MM.1S (cell line): ENCODE measurements at regions not wholly inside any gene's neighbourhood (a gene's known extent, or its start where the extent isn't known, plus 50 kb on each side); places are given as distances from the start of the nearest gene placed in this dataset.

Experiments
- DNase-seq: peaks from one replicate; pipeline ENCODE4 v3.0.0-alpha.2; 2015
- H2AFZ ChIP-seq: fragments of 300-600 bp; sonication (generic); 2 replicates; pipeline ENCODE4 v1.6.0; 2016; ENCODE audit warnings: antibody characterized with exemption, low read length
- H3F3A ChIP-seq: fragments of 300-600 bp; sonication (generic); 2 replicates; pipeline ENCODE4 v1.6.1; 2016; ENCODE audit warnings: mild to moderate bottlenecking, antibody characterized with exemption, low read length, moderate library complexity, mixed read lengths; ENCODE audit not compliant: insufficient read depth
- H3K27ac ChIP-seq: fragments of 300-600 bp; sonication (generic); 2 replicates; pipeline ENCODE4 v1.5.1; 2016; ENCODE audit warnings: mild to moderate bottlenecking, low read length
- H3K27me3 ChIP-seq: fragments of 300-600 bp; sonication (generic); replicated peaks from 2 replicates; pipeline ENCODE4 v1.6.0; 2016; ENCODE audit warnings: low read length; ENCODE audit not compliant: insufficient read depth
- H3K36me3 ChIP-seq: fragments of 300-600 bp; sonication (generic); replicated peaks from 2 replicates; pipeline ENCODE4 v1.6.1; 2016; ENCODE audit warnings: mild to moderate bottlenecking, low read length, mixed read lengths; ENCODE audit not compliant: insufficient read depth
- H3K4me1 ChIP-seq: fragments of 300-600 bp; sonication (generic); 2 replicates; pipeline ENCODE4 v1.6.1; 2016; ENCODE audit warnings: low read length, mixed read lengths
- H3K4me2 ChIP-seq: fragments of 300-600 bp; sonication (generic); 2 replicates; pipeline ENCODE4 v1.6.0; 2016; ENCODE audit warnings: low read depth, low read length
- H3K4me3 ChIP-seq: fragments of 300-600 bp; sonication (generic); 2 replicates; pipeline ENCODE4 v1.5.1; 2016; ENCODE audit warnings: low read length, mixed read lengths
- H3K79me2 ChIP-seq: fragments of 300-600 bp; sonication (generic); 2 replicates; pipeline ENCODE4 v1.6.1; 2016; ENCODE audit warnings: mixed run types, low read length, mixed read lengths
- H3K9ac ChIP-seq: fragments of 300-600 bp; sonication (generic); 2 replicates; pipeline ENCODE4 v1.6.1; 2016; ENCODE audit warnings: low read length, mixed read lengths
- H3K9me2 ChIP-seq: fragments of 300-600 bp; sonication (generic); replicated peaks from 2 replicates; pipeline ENCODE4 v1.6.1; 2016; ENCODE audit warnings: mild to moderate bottlenecking, low read length, mixed read lengths; ENCODE audit not compliant: insufficient read depth
- H3K9me3 ChIP-seq: fragments of 300-600 bp; sonication (generic); replicated peaks from 2 replicates; pipeline ENCODE4 v1.6.1; 2016; ENCODE audit warnings: mild to moderate bottlenecking, low read length, mixed read lengths; ENCODE audit not compliant: insufficient read depth
- H4K20me1 ChIP-seq: fragments of 300-600 bp; sonication (generic); 2 replicates; pipeline ENCODE4 v1.6.1; 2016; ENCODE audit warnings: mild to moderate bottlenecking, low read length, moderate library complexity, mixed read lengths; ENCODE audit not compliant: insufficient read depth
- EZH2 ChIP-seq: fragments of 300-600 bp; sonication (generic); optimal IDR thresholded peaks from 2 replicates; pipeline ENCODE3; 2017; ENCODE audit warnings: low read depth, mild to moderate bottlenecking, antibody characterized with exemption, low read length, mixed read lengths
- EZH2phosphoT487 ChIP-seq: fragments of 300-600 bp; sonication (generic); IDR thresholded peaks from 2 replicates; pipeline ENCODE4 v1.6.1; 2018; ENCODE audit warnings: antibody characterized with exemption, low read length
- TF ChIP-seq, protein P1 (sequence below): fragments of 300-600 bp; sonication (generic); IDR thresholded peaks from 2 replicates; pipeline ENCODE4 v1.5.1; 2016; ENCODE audit warnings: antibody characterized with exemption, low read length, mixed read lengths

DNA sequence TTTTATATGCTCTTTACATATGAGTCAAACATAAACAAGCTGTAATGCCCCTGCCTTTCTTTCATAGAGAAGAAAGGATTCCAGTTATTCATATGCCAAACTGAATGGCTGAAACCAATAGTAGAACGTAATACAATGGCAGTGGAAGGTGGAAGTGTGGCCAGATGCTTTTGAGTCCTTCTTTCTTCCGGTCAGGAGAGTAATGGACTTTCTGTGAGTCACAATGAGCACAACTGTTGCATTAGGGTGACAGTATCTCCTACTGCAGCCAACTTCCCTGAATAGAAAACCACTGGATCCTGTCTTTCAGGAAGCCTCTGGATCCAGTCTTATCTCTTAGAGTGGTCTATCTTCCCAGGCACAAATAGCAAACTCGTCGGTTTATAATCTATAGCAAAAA is 855.2 kb downstream of the MAT2B start:
- Histone ChIP-seq H3K9me3 (no peaks in the 10 kb centered on the region), H3K36me3 (no peaks in the 10 kb centered on the region), H3K4me3 (no peak overlapping the region), H3K9me2 (no peaks in the 10 kb centered on the region), H4K20me1 (no peaks in the 10 kb centered on the region), H2AFZ (no peak overlapping the region), H3K4me1 (peaks cover 23% of the 10 kb centered on the region), H3K9ac (no peak overlapping the region), H3K4me2 (no peak overlapping the region), H3K27me3 (no peaks in the 10 kb centered on the region), H3K27ac (no peak overlapping the region), H3K79me2 (no peaks in the 10 kb centered on the region), H3F3A (peaks cover 10% of the 10 kb centered on the region; the same call in 1 of the 2 replicates)
- DNase-seq: no peak
- TF ChIP-seq, protein P1, sequence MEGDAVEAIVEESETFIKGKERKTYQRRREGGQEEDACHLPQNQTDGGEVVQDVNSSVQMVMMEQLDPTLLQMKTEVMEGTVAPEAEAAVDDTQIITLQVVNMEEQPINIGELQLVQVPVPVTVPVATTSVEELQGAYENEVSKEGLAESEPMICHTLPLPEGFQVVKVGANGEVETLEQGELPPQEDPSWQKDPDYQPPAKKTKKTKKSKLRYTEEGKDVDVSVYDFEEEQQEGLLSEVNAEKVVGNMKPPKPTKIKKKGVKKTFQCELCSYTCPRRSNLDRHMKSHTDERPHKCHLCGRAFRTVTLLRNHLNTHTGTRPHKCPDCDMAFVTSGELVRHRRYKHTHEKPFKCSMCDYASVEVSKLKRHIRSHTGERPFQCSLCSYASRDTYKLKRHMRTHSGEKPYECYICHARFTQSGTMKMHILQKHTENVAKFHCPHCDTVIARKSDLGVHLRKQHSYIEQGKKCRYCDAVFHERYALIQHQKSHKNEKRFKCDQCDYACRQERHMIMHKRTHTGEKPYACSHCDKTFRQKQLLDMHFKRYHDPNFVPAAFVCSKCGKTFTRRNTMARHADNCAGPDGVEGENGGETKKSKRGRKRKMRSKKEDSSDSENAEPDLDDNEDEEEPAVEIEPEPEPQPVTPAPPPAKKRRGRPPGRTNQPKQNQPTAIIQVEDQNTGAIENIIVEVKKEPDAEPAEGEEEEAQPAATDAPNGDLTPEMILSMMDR: no peak
- no peak for TF ChIP-seq EZH2phosphoT487
- TF ChIP-seq EZH2: no peak

DNA sequence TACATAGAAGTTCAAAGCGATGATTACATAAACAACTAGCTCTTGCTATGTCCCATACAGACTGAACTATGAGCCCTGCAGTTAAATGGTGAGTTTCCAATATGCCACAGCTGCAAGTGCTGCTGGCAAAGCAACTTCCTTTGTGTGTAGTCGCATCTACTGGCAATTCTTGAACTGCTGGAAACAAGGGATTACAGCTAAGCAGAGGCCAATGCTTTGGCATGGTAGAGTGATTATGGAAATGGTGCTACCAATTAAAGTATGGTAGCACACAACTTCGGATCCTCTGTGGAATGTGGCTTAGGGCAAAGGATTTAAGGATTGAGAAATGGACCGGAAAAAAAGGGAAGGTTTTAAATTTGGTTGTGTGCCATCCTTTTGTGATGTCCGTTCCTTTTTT is 856.6 kb downstream of the MAT2B start:
- Histone ChIP-seq H3K4me3 (no peak overlapping the region), H4K20me1 (no peaks in the 10 kb centered on the region)
- DNase-seq: no peak

DNA sequence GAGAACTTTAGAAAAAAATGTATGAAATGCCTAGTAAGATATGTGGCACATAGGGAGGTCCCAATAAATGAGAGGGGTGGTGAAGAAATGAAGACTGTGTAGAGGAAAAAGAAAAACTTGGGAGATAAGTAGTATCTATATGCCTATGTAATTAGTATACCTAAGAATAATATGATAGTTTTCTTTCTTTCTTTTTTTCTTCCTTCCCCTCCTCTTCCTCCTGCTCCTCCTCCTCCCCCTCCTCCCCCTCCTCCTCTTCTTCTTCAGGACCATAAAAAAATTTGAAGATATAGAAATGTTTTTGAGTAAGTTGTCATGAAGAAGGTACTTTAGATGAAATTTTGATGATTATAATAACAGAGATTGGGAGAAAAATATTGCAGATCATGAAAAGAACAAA is 857.4 kb downstream of the MAT2B start:
- no peaks in the 10 kb centered on the region for H3K79me2 ChIP-seq
- no peak for TF ChIP-seq EZH2phosphoT487
- TF ChIP-seq, protein P1: no peak
- TF ChIP-seq EZH2: no peak
- H3K9ac ChIP-seq: no peak overlapping the region

More for the DNA sequence above, 856.6 kb downstream of the MAT2B start:
- Histone ChIP-seq H3K79me2 (no peaks in the 10 kb centered on the region), H3K9me2 (no peaks in the 10 kb centered on the region), H3K4me2 (no peak overlapping the region), H3F3A (peaks cover 10% of the 10 kb centered on the region; the same call in 1 of the 2 replicates), H3K36me3 (no peaks in the 10 kb centered on the region), H3K9me3 (no peaks in the 10 kb centered on the region), H3K27ac (no peak overlapping the region), H3K27me3 (no peaks in the 10 kb centered on the region), H3K4me1 (peaks cover 23% of the 10 kb centered on the region), H2AFZ (no peak overlapping the region), H3K9ac (no peak overlapping the region)
- TF ChIP-seq, protein P1: no peak
- TF ChIP-seq EZH2phosphoT487 (no peak), EZH2 (no peak)

More for the DNA sequence above, 857.4 kb downstream of the MAT2B start:
- no peak overlapping the region for H3K27ac ChIP-seq
- H3K9me3 ChIP-seq: no peaks in the 10 kb centered on the region
- H3K27me3 ChIP-seq: no peaks in the 10 kb centered on the region
- no peak overlapping the region for H2AFZ ChIP-seq
- peaks cover 10% of the 10 kb centered on the region; the same call in 1 of the 2 replicates for H3F3A ChIP-seq
- no peaks in the 10 kb centered on the region for H3K9me2 ChIP-seq
- DNase-seq: no peak
- H3K4me2 ChIP-seq: no peak overlapping the region
- no peaks in the 10 kb centered on the region for H4K20me1 ChIP-seq
- H3K4me3 ChIP-seq: no peak overlapping the region
- H3K36me3 ChIP-seq: no peaks in the 10 kb centered on the region
- peaks cover 23% of the 10 kb centered on the region for H3K4me1 ChIP-seq
